A549 (cell line): ENCODE measurements at regions not wholly inside any gene's neighbourhood (a gene's known extent, or its start where the extent isn't known, plus 50 kb on each side); places are given as distances from the start of the nearest gene placed in this dataset.

ENCODE experiments used
- ATAC-seq, 2 experiments: fragments of 200-7000 bp in 1 of 2; fragments of >200 bp in 1 of 2; cut with Nextera tagmentation in 1 of 2; cut with Tn5 transposase in 1 of 2; 3 replicates each; pipeline versions ENCODE4 v1.8.0 to v1.9.1; 2018 to 2020; ENCODE audit warnings: mild to moderate bottlenecking in 1 of 2, moderate library complexity in 1 of 2
- CTCF ChIA-PET: fragments of 300-600 bp; sonication (Branson Sonifier 250); formaldehyde crosslinking; extraction: SDS; loops from one replicate; lab custom pipeline; 2021; ENCODE audit warnings: antibody characterized with exemption, inconsistent platforms; lab: Yijun Ruan, JAX
- POLR2A ChIA-PET: fragments of 350-600 bp; formaldehyde crosslinking; extraction: SDS; loops from one replicate; lab custom pipeline; 2021; ENCODE audit warnings: antibody characterized with exemption, inconsistent platforms; lab: Yijun Ruan, JAX
- DNase-seq, 2 experiments: peaks; one replicate each; pipeline versions ENCODE4 v3.0.0 to v3.0.0-alpha.2; 2011 to 2016; ENCODE audit warnings: low read depth in 1 of 2, low spot score in 1 of 2
- FAIRE-seq: peaks from 2 replicates; lab custom pipeline; 2011; peaks lifted over from hg19 to GRCh38; lab: Jason Lieb, UNC
- H3K27ac ChIP-seq, 2 experiments: fragments of >200 bp; sonication (Bioruptor Twin); formaldehyde crosslinking; 3 replicates each; pipeline ENCODE4 v1.5.1; 2016 to 2017
- H3K4me1 ChIP-seq: fragments of >200 bp; sonication (Bioruptor Twin); formaldehyde crosslinking; 3 replicates; pipeline ENCODE4 v1.6.1; 2016
- H3K4me2 ChIP-seq: fragments of >200 bp; sonication (Bioruptor Twin); formaldehyde crosslinking; 3 replicates; pipeline ENCODE4 v1.6.1; 2016
- H3K4me3 ChIP-seq: fragments of >200 bp; sonication (Bioruptor Twin); formaldehyde crosslinking; 3 replicates; pipeline ENCODE4 v1.5.1; 2016
- H3K9me3 ChIP-seq: fragments of >200 bp; sonication (Bioruptor Twin); formaldehyde crosslinking; 3 replicates; pipeline ENCODE4 v1.6.1; 2016
- BHLHE40 ChIP-seq: IDR thresholded peaks from 2 replicates; pipeline ENCODE4 v1.6.1; 2012; ENCODE audit warnings: low read depth, low read length, inconsistent platforms
- CBX8 ChIP-seq: fragments of 200-600 bp; sonication (generic); IDR thresholded peaks from 2 replicates; pipeline ENCODE4 v1.6.1; 2016
- CHD4 ChIP-seq: fragments of 200-600 bp; sonication (generic); IDR thresholded peaks from 2 replicates; pipeline ENCODE4 v1.6.1; 2016; ENCODE audit warnings: antibody characterized with exemption, mild to moderate bottlenecking, borderline replicate concordance
- EHF ChIP-seq: fragments of 250-450 bp; sonication (Bioruptor Pico); IDR thresholded peaks from 2 replicates; pipeline ENCODE4 v1.5.0; 2020; ENCODE audit warnings: mild to moderate bottlenecking
- EP300 ChIP-seq, 2 experiments: fragments of >200 bp; sonication (Bioruptor Twin); formaldehyde crosslinking; IDR thresholded peaks; 2 replicates in 1 of 2; 3 replicates in 1 of 2; pipeline ENCODE4 v1.6.1; 2016 to 2017
- FOSB ChIP-seq: fragments of 250-450 bp; sonication (Bioruptor Pico); IDR thresholded peaks from 2 replicates; pipeline ENCODE4 v1.5.0; 2020; ENCODE audit warnings: mild to moderate bottlenecking, moderate library complexity
- FOSL2 ChIP-seq, 2 experiments: fragments of 450-650 bp in 1 of 2; fragments of >200 bp in 1 of 2; sonication (Bioruptor Twin) in 1 of 2; formaldehyde crosslinking; IDR thresholded peaks; 2 replicates each; pipeline versions ENCODE4 v1.5.0 to v1.6.1; 2016 to 2020; ENCODE audit warnings: mild to moderate bottlenecking in 1 of 2, moderate library complexity in 1 of 2
- HDAC2 ChIP-seq: fragments of 200-600 bp; sonication (generic); IDR thresholded peaks from 2 replicates; pipeline ENCODE4 v1.6.1; 2016
- HEYL ChIP-seq: fragments of 250-450 bp; sonication (Bioruptor Pico); IDR thresholded peaks from 2 replicates; pipeline ENCODE4 v1.8.0; 2021; ENCODE audit warnings: mild to moderate bottlenecking, moderate library complexity
- HOXA7 ChIP-seq: fragments of 250-450 bp; sonication (Bioruptor Pico); IDR thresholded peaks from 2 replicates; pipeline ENCODE4 v1.5.0; 2020; ENCODE audit warnings: mild to moderate bottlenecking, moderate library complexity
- HOXB5 ChIP-seq: fragments of 250-450 bp; sonication (Bioruptor Pico); IDR thresholded peaks from 2 replicates; pipeline ENCODE4 v1.5.0; 2020; ENCODE audit warnings: mild to moderate bottlenecking, moderate library complexity
- JUNB ChIP-seq: fragments of >200 bp; sonication (Bioruptor Twin); formaldehyde crosslinking; IDR thresholded peaks from 2 replicates; pipeline ENCODE4 v1.6.1; 2016
- MAFK ChIP-seq: fragments of 450-650 bp; IDR thresholded peaks from 2 replicates; pipeline ENCODE4 v1.6.1; 2014; ENCODE audit not compliant: partially characterized antibody
- MYC ChIP-seq: IDR thresholded peaks from 2 replicates; pipeline ENCODE4 v1.6.1; 2012; ENCODE audit warnings: mild to moderate bottlenecking, inconsistent platforms, low read length, improper control_type of control experiment, borderline replicate concordance
- NFE2L2 ChIP-seq: fragments of 150-350 bp; conservative IDR thresholded peaks from 2 replicates; pipeline ENCODE4 v1.6.1; 2014; ENCODE audit warnings: low read length
- RCOR1 ChIP-seq: fragments of 150-350 bp; IDR thresholded peaks from 2 replicates; pipeline ENCODE4 v1.6.1; 2014; ENCODE audit warnings: antibody characterized with exemption, low read length, low read depth
- RNF2 ChIP-seq: fragments of 200-600 bp; sonication (generic); IDR thresholded peaks from 2 replicates; pipeline ENCODE4 v1.6.1; 2016; ENCODE audit warnings: low read depth, mild to moderate bottlenecking, antibody characterized with exemption, moderate library complexity, borderline replicate concordance
- SMC3 ChIP-seq: fragments of >200 bp; sonication (Bioruptor Twin); formaldehyde crosslinking; IDR thresholded peaks from 3 replicates; pipeline ENCODE4 v1.6.1; 2018; ENCODE audit warnings: inconsistent platforms
- SREBF2 ChIP-seq: fragments of 450-650 bp; IDR thresholded peaks from 2 replicates; pipeline ENCODE4 v1.6.1; 2014; ENCODE audit warnings: mild to moderate bottlenecking, moderate library complexity
- TFCP2L1 ChIP-seq: fragments of 250-450 bp; sonication (Bioruptor Pico); IDR thresholded peaks from 2 replicates; pipeline ENCODE4 v1.5.0; 2021; ENCODE audit warnings: mild to moderate bottlenecking
- ZNF302 ChIP-seq: fragments of 250-450 bp; sonication (Bioruptor Pico); IDR thresholded peaks from 2 replicates; pipeline ENCODE4 v1.9.0; 2021; ENCODE audit warnings: inconsistent platforms, mild to moderate bottlenecking, moderate library complexity
- ZSCAN20 ChIP-seq: fragments of 250-450 bp; sonication (Bioruptor Pico); IDR thresholded peaks from 2 replicates; pipeline ENCODE4 v1.8.0; 2022; ENCODE audit warnings: mild to moderate bottlenecking, moderate library complexity
- WGBS: methylation state at CpG from one replicate; pipeline ENCODE4 v1.1.6; 2017; ENCODE audit errors: missing lambda C conversion rate; 5-methylcytosine and 5-hydroxymethylcytosine counted together
- TF ChIP-seq, protein P1 (sequence below): fragments of >200 bp; sonication (Bioruptor Twin); formaldehyde crosslinking; IDR thresholded peaks from 2 replicates; pipeline ENCODE4 v1.6.1; 2016
- TF ChIP-seq, protein P2 (sequence below): IDR thresholded peaks from 2 replicates; pipeline ENCODE4 v1.6.1; 2012
- TF ChIP-seq, protein P3 (sequence below): fragments of 250-450 bp; sonication (Bioruptor Pico); IDR thresholded peaks from 2 replicates; pipeline ENCODE4 v1.5.0; 2020; ENCODE audit warnings: low read depth, mild to moderate bottlenecking, moderate library complexity
- TF ChIP-seq, protein P4 (sequence below): fragments of 200-600 bp; sonication (generic); IDR thresholded peaks from 2 replicates; pipeline ENCODE4 v1.6.1; 2016; ENCODE audit warnings: antibody characterized with exemption, mild to moderate bottlenecking, moderate library complexity
- TF ChIP-seq, protein P5 (sequence below): fragments of >200 bp; sonication (Bioruptor Twin); formaldehyde crosslinking; IDR thresholded peaks from 3 replicates; pipeline ENCODE4 v1.5.1; 2016

DNA sequence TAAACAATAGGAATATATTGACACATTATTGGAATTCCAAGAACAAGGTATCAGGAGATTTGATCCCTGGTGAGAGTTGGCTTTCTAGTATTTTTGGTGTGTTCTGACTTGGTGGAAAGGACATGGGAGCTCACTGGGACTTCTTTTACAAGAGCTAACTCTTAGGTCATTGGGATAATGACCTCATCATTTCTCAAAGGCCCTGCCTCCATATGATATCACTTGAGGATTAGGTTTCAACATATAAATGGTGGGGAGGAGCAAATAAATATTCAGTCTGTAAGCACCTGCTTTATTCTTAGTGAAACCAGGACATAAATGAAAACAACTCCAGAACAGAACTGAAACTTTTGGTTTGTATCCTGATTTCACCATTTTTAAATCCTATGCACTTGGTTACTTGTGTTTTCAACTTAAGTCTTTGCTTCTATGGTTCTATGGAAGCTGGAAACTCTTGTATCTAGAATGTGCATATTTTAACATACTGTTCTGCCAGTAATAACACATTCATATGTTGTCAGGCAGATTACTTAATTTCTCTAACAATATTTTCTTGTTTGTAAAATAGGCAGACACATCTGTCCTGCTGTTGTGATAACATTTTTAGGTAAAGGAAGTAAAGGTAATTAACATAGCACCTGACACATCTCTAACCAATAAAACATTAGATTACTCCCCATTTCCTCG, 1527.7 kb upstream of the CDH8 start:
- no peak for ATAC-seq
- WGBS, result 3% methylated on average over 1 of the region's 1 CpG
- H3K4me2 ChIP-seq, result no peak overlapping the region
- TF ChIP-seq MAFK (no peak), ZNF302 (no peak), HOXB5 (CRISPR knock-in tag) (no peak), HDAC2 (no peak), FOSB (CRISPR knock-in tag) (no peak), CHD4 (no peak), RCOR1 (no peak), RNF2 (no peak), MYC (no peak), JUNB (no peak), EP300 (IDR thresholded peaks at IDR 0.05) (no peak), TFCP2L1 (CRISPR knock-in tag) (no peak), NFE2L2 (no peak), ZSCAN20 (CRISPR knock-in tag) (no peak), HOXA7 (CRISPR knock-in tag) (no peak), EHF (CRISPR knock-in tag) (no peak)
- TF ChIP-seq, protein P1, sequence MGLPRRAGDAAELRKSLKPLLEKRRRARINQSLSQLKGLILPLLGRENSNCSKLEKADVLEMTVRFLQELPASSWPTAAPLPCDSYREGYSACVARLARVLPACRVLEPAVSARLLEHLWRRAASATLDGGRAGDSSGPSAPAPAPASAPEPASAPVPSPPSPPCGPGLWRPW, result no peak
- TF ChIP-seq, protein P2, sequence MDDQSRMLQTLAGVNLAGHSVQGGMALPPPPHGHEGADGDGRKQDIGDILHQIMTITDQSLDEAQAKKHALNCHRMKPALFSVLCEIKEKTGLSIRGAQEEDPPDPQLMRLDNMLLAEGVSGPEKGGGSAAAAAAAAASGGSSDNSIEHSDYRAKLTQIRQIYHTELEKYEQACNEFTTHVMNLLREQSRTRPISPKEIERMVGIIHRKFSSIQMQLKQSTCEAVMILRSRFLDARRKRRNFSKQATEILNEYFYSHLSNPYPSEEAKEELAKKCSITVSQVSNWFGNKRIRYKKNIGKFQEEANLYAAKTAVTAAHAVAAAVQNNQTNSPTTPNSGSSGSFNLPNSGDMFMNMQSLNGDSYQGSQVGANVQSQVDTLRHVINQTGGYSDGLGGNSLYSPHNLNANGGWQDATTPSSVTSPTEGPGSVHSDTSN, result no peak
- no peak overlapping the region for H3K4me3 ChIP-seq
- ChIA-PET CTCF (no interaction called here), POLR2A (no interaction called here)
- no peak for DNase-seq
- no peak for FAIRE-seq
- no peak overlapping the region for H3K27ac ChIP-seq
- no peaks in the 10 kb centered on the region for H3K9me3 ChIP-seq
- no peaks in the 10 kb centered on the region for H3K4me1 ChIP-seq

DNA sequence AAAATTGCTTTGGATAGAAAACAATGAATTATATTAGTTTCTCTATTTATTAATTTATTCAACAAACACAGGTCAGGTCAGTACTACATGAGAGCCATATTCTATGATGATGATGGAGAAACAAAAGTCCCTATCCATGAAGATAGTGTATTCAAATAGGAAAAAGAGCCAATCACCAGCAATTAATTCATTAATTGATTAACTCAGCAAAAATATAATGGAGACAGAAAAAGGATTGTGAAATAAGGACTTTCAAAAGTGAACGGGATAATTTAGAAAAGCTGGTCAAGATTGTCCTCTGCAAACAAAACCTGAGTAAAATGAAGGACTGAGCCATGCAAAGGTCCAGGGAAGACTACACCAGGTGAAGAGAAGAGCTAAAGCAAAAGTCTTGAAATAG, 1517.7 kb upstream of the CDH8 start:
- CTCF ChIA-PET, result no interaction called here
- no peaks in the 10 kb centered on the region for H3K9me3 ChIP-seq
- no peaks in the 10 kb centered on the region for H3K4me1 ChIP-seq
- 7% methylated on average over 1 of the region's 1 CpG for WGBS
- TF ChIP-seq MAFK (peak; percentile 38), HOXA7 (CRISPR knock-in tag) (no peak)
- TF ChIP-seq, all 56 proteins: peak for 1
- POLR2A ChIA-PET, result no interaction called here
- ATAC-seq (no peak), FAIRE-seq (no peak), DNase-seq (no peak)
- H3K4me2 ChIP-seq, result no peak overlapping the region
- no peak overlapping the region for H3K27ac ChIP-seq
- H3K4me3 ChIP-seq, result no peak overlapping the region

DNA sequence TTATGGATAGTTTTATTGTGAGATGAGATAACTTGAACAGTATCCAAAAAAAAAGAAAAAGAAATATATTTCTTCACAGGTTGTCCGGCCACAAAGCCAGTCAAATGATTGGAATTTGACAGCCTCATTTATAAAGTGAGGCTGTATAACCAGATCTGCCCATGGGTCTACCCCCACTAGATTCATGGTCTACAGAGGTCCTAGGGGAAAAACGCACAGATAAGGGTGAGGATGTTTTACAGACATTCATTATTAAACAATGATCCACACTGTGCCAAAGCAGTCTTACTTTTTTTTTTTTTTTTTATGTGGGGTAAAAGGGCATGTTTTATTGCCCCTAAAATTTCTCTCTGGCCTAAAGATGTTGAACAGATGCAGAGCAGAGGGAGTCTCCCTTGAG, 1503.0 kb upstream of the CDH8 start:
- no peaks in the 10 kb centered on the region for H3K4me1 ChIP-seq
- DNase-seq (no peak), FAIRE-seq (no peak)
- no peak overlapping the region for H3K27ac ChIP-seq
- POLR2A ChIA-PET, result interaction anchor here (0.6 kb wide), 1 partner anchor 260 kb away, joined by 3 read pairs; no protein-coding TSS in a partner anchor
- WGBS, result 28% methylated on average over 2 of the region's 2 CpGs
- no peak overlapping the region for H3K4me2 ChIP-seq
- H3K9me3 ChIP-seq, result no peaks in the 10 kb centered on the region
- H3K4me3 ChIP-seq, result no peak overlapping the region
- TF ChIP-seq HEYL (CRISPR knock-in tag) (no peak), SMC3 (no peak), SREBF2 (no peak), RNF2 (no peak), FOSL2 (IDR thresholded peaks at IDR 0.05) (no peak), FOSL2 (CRISPR knock-in tag; IDR thresholded peaks at IDR 0.05) (no peak), BHLHE40 (no peak), HOXA7 (CRISPR knock-in tag) (no peak), CBX8 (no peak)
- TF ChIP-seq, protein P3, sequence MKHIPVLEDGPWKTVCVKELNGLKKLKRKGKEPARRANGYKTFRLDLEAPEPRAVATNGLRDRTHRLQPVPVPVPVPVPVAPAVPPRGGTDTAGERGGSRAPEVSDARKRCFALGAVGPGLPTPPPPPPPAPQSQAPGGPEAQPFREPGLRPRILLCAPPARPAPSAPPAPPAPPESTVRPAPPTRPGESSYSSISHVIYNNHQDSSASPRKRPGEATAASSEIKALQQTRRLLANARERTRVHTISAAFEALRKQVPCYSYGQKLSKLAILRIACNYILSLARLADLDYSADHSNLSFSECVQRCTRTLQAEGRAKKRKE, result no peak
- TF ChIP-seq, protein P4, sequence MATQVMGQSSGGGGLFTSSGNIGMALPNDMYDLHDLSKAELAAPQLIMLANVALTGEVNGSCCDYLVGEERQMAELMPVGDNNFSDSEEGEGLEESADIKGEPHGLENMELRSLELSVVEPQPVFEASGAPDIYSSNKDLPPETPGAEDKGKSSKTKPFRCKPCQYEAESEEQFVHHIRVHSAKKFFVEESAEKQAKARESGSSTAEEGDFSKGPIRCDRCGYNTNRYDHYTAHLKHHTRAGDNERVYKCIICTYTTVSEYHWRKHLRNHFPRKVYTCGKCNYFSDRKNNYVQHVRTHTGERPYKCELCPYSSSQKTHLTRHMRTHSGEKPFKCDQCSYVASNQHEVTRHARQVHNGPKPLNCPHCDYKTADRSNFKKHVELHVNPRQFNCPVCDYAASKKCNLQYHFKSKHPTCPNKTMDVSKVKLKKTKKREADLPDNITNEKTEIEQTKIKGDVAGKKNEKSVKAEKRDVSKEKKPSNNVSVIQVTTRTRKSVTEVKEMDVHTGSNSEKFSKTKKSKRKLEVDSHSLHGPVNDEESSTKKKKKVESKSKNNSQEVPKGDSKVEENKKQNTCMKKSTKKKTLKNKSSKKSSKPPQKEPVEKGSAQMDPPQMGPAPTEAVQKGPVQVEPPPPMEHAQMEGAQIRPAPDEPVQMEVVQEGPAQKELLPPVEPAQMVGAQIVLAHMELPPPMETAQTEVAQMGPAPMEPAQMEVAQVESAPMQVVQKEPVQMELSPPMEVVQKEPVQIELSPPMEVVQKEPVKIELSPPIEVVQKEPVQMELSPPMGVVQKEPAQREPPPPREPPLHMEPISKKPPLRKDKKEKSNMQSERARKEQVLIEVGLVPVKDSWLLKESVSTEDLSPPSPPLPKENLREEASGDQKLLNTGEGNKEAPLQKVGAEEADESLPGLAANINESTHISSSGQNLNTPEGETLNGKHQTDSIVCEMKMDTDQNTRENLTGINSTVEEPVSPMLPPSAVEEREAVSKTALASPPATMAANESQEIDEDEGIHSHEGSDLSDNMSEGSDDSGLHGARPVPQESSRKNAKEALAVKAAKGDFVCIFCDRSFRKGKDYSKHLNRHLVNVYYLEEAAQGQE, result no peak
- TF ChIP-seq, protein P5, sequence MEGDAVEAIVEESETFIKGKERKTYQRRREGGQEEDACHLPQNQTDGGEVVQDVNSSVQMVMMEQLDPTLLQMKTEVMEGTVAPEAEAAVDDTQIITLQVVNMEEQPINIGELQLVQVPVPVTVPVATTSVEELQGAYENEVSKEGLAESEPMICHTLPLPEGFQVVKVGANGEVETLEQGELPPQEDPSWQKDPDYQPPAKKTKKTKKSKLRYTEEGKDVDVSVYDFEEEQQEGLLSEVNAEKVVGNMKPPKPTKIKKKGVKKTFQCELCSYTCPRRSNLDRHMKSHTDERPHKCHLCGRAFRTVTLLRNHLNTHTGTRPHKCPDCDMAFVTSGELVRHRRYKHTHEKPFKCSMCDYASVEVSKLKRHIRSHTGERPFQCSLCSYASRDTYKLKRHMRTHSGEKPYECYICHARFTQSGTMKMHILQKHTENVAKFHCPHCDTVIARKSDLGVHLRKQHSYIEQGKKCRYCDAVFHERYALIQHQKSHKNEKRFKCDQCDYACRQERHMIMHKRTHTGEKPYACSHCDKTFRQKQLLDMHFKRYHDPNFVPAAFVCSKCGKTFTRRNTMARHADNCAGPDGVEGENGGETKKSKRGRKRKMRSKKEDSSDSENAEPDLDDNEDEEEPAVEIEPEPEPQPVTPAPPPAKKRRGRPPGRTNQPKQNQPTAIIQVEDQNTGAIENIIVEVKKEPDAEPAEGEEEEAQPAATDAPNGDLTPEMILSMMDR, result no peak
- TF ChIP-seq, all 56 proteins: peak for 0
- CTCF ChIA-PET, result no interaction called here
- ATAC-seq, result no peak
